SK-N-SH treated with all-trans-retinoic acid at 6 μM for 48 hours (cell line): ENCODE measurements at regions not wholly inside any gene's neighbourhood (a gene's known extent, or its start where the extent isn't known, plus 50 kb on each side); places are given as distances from the start of the nearest gene placed in this dataset.

ENCODE experiments used
- ARNTL ChIP-seq: fragments of 450-650 bp; formaldehyde crosslinking; IDR thresholded peaks from 2 replicates; pipeline ENCODE4 v1.5.0; 2020; ENCODE audit warnings: low read depth, mild to moderate bottlenecking, moderate library complexity, borderline replicate concordance
- CSDC2 ChIP-seq: fragments of 250-450 bp; sonication (Bioruptor Pico); IDR thresholded peaks from 2 replicates; pipeline ENCODE4 v1.5.0; 2020; ENCODE audit warnings: mild to moderate bottlenecking, moderate library complexity
- ESRRG ChIP-seq: fragments of 250-450 bp; sonication (Bioruptor Pico); IDR thresholded peaks from 2 replicates; pipeline ENCODE4 v1.6.1; 2021; ENCODE audit warnings: mild to moderate bottlenecking
- ISL1 ChIP-seq: fragments of 250-450 bp; sonication (Bioruptor Pico); IDR thresholded peaks from 2 replicates; pipeline ENCODE4 v2.1.2; 2022; ENCODE audit warnings: mild to moderate bottlenecking, moderate library complexity
- OSR1 ChIP-seq: fragments of 250-450 bp; sonication (Bioruptor Pico); IDR thresholded peaks from 2 replicates; pipeline ENCODE4 v1.8.0; 2022; ENCODE audit warnings: moderate library complexity, mild to moderate bottlenecking, inconsistent platforms
- PPARA ChIP-seq: fragments of 250-450 bp; sonication (Bioruptor Pico); IDR thresholded peaks from 2 replicates; pipeline ENCODE4 v1.5.0; 2020; ENCODE audit warnings: mild to moderate bottlenecking, borderline replicate concordance
- ZC3H10 ChIP-seq: fragments of 250-450 bp; sonication (Bioruptor Pico); IDR thresholded peaks from 2 replicates; pipeline ENCODE4 v1.5.1; 2021; ENCODE audit warnings: mild to moderate bottlenecking, moderate library complexity
- ZFP30 ChIP-seq: fragments of 450-650 bp; formaldehyde crosslinking; IDR thresholded peaks from 2 replicates; pipeline ENCODE4 v1.5.0; 2022; ENCODE audit warnings: mild to moderate bottlenecking, moderate library complexity
- ZNF565 ChIP-seq: fragments of 450-650 bp; formaldehyde crosslinking; conservative IDR thresholded peaks from 2 replicates; pipeline ENCODE4 v1.5.0; 2020; ENCODE audit warnings: low read depth, mild to moderate bottlenecking, moderate library complexity
- TF ChIP-seq, protein P1 (sequence below): fragments of 250-450 bp; sonication (Bioruptor Pico); IDR thresholded peaks from 2 replicates; pipeline ENCODE4 v1.8.0; 2020; ENCODE audit warnings: mild to moderate bottlenecking, moderate library complexity, borderline replicate concordance
- TF ChIP-seq, protein P2 (sequence below): fragments of 250-450 bp; sonication (Bioruptor Pico); IDR thresholded peaks from 2 replicates; pipeline ENCODE4 v1.8.0; 2021; ENCODE audit warnings: low read depth, mild to moderate bottlenecking, moderate library complexity, borderline replicate concordance
- TF ChIP-seq, protein P3 (sequence below): fragments of 250-450 bp; sonication (Bioruptor Pico); IDR thresholded peaks from 2 replicates; pipeline ENCODE4 v1.5.1; 2020; ENCODE audit warnings: low read depth, mild to moderate bottlenecking, moderate library complexity
- TF ChIP-seq, protein P4 (sequence below): fragments of 250-450 bp; sonication (Bioruptor Pico); IDR thresholded peaks from 2 replicates; pipeline ENCODE4 v1.5.1; 2021; ENCODE audit warnings: mild to moderate bottlenecking, moderate library complexity

DNA sequence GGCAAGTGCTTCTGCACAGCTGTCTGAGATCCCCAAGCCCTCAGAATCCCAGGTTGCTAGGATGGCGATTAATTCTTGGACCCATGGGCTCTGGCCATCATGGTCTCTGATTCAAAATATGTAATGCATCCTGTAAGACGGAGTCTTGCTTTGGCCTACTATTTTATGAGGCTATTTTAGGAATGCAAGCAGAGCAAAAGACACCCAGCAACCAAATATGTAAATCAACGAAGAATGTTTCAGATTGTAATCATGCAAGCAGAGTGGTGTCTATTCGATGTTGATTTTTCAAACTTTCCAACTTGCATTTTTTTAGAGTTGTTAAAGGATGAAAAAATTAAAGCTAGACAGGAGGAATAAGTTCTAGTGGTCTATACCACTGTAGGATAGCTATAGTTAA, 154.8 kb downstream of the COL6A3 start:
- no peak for TF ChIP-seq CSDC2
- TF ChIP-seq ZNF565 (CRISPR knock-in tag): no peak
- TF ChIP-seq ARNTL (CRISPR knock-in tag): no peak
- TF ChIP-seq OSR1 (CRISPR knock-in tag): no peak
- TF ChIP-seq, protein P1, sequence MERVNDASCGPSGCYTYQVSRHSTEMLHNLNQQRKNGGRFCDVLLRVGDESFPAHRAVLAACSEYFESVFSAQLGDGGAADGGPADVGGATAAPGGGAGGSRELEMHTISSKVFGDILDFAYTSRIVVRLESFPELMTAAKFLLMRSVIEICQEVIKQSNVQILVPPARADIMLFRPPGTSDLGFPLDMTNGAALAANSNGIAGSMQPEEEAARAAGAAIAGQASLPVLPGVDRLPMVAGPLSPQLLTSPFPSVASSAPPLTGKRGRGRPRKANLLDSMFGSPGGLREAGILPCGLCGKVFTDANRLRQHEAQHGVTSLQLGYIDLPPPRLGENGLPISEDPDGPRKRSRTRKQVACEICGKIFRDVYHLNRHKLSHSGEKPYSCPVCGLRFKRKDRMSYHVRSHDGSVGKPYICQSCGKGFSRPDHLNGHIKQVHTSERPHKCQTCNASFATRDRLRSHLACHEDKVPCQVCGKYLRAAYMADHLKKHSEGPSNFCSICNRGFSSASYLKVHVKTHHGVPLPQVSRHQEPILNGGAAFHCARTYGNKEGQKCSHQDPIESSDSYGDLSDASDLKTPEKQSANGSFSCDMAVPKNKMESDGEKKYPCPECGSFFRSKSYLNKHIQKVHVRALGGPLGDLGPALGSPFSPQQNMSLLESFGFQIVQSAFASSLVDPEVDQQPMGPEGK (CRISPR knock-in tag): no peak
- no peak for TF ChIP-seq ESRRG (CRISPR knock-in tag)
- TF ChIP-seq, protein P2, sequence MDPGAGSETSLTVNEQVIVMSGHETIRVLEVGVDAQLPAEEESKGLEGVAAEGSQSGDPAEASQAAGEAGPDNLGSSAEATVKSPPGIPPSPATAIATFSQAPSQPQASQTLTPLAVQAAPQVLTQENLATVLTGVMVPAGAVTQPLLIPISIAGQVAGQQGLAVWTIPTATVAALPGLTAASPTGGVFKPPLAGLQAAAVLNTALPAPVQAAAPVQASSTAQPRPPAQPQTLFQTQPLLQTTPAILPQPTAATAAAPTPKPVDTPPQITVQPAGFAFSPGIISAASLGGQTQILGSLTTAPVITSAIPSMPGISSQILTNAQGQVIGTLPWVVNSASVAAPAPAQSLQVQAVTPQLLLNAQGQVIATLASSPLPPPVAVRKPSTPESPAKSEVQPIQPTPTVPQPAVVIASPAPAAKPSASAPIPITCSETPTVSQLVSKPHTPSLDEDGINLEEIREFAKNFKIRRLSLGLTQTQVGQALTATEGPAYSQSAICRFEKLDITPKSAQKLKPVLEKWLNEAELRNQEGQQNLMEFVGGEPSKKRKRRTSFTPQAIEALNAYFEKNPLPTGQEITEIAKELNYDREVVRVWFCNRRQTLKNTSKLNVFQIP (CRISPR knock-in tag): no peak
- no peak for TF ChIP-seq ZC3H10 (CRISPR knock-in tag)
- TF ChIP-seq ZFP30 (CRISPR knock-in tag): no peak
- TF ChIP-seq ISL1 (CRISPR knock-in tag): no peak
- TF ChIP-seq PPARA (CRISPR knock-in tag): no peak
- TF ChIP-seq, protein P3, sequence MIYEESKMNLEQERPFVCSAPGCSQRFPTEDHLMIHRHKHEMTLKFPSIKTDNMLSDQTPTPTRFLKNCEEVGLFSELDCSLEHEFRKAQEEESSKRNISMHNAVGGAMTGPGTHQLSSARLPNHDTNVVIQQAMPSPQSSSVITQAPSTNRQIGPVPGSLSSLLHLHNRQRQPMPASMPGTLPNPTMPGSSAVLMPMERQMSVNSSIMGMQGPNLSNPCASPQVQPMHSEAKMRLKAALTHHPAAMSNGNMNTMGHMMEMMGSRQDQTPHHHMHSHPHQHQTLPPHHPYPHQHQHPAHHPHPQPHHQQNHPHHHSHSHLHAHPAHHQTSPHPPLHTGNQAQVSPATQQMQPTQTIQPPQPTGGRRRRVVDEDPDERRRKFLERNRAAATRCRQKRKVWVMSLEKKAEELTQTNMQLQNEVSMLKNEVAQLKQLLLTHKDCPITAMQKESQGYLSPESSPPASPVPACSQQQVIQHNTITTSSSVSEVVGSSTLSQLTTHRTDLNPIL (CRISPR knock-in tag): no peak
- TF ChIP-seq, protein P4, sequence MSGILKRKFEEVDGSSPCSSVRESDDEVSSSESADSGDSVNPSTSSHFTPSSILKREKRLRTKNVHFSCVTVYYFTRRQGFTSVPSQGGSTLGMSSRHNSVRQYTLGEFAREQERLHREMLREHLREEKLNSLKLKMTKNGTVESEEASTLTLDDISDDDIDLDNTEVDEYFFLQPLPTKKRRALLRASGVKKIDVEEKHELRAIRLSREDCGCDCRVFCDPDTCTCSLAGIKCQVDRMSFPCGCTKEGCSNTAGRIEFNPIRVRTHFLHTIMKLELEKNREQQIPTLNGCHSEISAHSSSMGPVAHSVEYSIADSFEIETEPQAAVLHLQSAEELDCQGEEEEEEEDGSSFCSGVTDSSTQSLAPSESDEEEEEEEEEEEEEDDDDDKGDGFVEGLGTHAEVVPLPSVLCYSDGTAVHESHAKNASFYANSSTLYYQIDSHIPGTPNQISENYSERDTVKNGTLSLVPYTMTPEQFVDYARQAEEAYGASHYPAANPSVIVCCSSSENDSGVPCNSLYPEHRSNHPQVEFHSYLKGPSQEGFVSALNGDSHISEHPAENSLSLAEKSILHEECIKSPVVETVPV (CRISPR knock-in tag): no peak
